ENCODE measurements at regions not wholly inside any gene's neighbourhood (a gene's known extent, or its start where the extent isn't known, plus 50 kb on each side); places are given as distances from the start of the nearest gene placed in this dataset.

DNA sequence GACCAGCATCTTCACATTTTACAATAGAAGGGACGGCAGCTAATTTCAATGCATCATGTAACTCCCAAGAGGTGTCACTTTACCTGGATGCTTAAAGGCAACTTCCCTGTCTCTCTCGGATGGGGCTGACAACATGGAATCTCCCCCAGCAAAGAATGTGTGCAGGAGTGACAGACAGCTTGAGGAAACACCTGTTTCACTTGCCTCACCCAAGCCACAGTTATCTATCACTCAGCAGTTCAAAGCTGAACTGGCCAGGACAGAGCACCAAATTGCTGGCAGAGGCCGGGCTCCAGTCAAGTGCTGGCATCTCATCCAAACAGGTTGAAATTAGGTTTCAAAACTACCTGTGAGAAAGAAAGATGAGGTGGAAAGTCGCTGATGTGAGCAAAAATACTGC is 538.0 kb upstream of the PLXNA2 start:
- Histone ChIP-seq H3K27me3 (no peaks in the 10 kb centered on the region), H3K36me3 (no peaks in the 10 kb centered on the region), H3K4me1 (ENCODE audit: insufficient read depth) (no peaks in the 10 kb centered on the region), H3K27ac (no peak overlapping the region), H3K9me3 (no peaks in the 10 kb centered on the region), H3K4me3 (no peak overlapping the region)
- DNase-seq: no peak
- intact Hi-C loops (cut with DNase I): no loop called here
- no peak for TF ChIP-seq POLR2A (IDR thresholded peaks at IDR 0.05)
- 67 to 78% (median 77%) methylated on average over 4 of the region's 4 CpGs for WGBS, 3 donors

DNA sequence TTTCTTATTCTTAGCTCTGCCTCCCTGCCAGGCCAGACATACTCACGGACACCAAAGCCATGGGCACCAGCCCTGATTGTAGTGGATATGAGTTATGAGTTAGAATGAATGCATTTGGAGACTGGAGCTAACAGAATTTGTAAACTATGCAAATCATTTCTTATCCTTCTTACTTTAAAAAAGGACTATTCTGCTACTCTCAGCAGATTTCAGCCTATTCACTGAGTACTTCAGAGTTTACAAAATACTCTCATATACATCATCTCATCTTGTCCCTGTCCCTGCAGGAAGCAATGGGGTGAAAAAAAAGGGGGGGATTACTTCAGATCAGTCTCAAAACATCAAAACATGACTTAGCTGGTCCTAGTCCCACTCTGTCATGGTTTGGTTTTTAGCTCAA is 541.4 kb upstream of the PLXNA2 start:
- Histone ChIP-seq H3K9me3 (no peaks in the 10 kb centered on the region), H3K36me3 (no peaks in the 10 kb centered on the region), H3K4me3 (no peak overlapping the region), H3K27me3 (no peaks in the 10 kb centered on the region), H3K27ac (no peak overlapping the region), H3K4me1 (ENCODE audit: insufficient read depth) (no peaks in the 10 kb centered on the region)
- intact Hi-C loops (cut with DNase I): no loop called here
- TF ChIP-seq EP300 (IDR thresholded peaks at IDR 0.05): no peak
- TF ChIP-seq, protein P1, sequence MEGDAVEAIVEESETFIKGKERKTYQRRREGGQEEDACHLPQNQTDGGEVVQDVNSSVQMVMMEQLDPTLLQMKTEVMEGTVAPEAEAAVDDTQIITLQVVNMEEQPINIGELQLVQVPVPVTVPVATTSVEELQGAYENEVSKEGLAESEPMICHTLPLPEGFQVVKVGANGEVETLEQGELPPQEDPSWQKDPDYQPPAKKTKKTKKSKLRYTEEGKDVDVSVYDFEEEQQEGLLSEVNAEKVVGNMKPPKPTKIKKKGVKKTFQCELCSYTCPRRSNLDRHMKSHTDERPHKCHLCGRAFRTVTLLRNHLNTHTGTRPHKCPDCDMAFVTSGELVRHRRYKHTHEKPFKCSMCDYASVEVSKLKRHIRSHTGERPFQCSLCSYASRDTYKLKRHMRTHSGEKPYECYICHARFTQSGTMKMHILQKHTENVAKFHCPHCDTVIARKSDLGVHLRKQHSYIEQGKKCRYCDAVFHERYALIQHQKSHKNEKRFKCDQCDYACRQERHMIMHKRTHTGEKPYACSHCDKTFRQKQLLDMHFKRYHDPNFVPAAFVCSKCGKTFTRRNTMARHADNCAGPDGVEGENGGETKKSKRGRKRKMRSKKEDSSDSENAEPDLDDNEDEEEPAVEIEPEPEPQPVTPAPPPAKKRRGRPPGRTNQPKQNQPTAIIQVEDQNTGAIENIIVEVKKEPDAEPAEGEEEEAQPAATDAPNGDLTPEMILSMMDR (IDR thresholded peaks at IDR 0.05): no peak
- no peak for TF ChIP-seq POLR2A (IDR thresholded peaks at IDR 0.05)
- WGBS, 3 donors: 60 to 74% (median 71%) methylated on average over 1 of the region's 1 CpG
- DNase-seq: no peak

DNA sequence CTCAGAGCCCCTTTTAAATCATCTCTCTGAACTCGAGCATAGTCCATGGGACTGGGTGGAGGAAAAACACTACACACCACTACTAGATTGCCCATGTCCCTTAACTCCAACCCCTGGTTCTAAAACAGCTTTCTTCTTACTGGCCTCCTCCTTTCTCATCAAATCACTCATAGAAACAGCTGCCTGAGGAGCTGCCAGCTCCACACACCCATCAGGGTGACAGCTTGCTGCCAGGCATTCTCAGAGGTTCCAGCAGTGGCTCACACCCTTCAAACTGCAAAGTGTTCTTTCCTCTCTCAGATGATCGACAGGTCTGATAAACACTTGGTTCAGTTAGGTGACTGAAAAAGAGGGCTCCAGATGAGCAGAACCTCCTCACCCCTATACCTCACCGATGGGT is 543.0 kb upstream of the PLXNA2 start:
- 74 to 82% (median 78%) methylated on average over 3 of the region's 3 CpGs for WGBS, 3 donors
- intact Hi-C loops (cut with DNase I): no loop called here
- Histone ChIP-seq H3K36me3 (no peaks in the 10 kb centered on the region), H3K27me3 (no peaks in the 10 kb centered on the region), H3K9me3 (no peaks in the 10 kb centered on the region), H3K4me3 (no peak overlapping the region), H3K4me1 (ENCODE audit: insufficient read depth) (no peaks in the 10 kb centered on the region), H3K27ac (no peak overlapping the region)
- DNase-seq: no peak
- no peak for TF ChIP-seq EP300 (IDR thresholded peaks at IDR 0.05)
- TF ChIP-seq, protein P1 (IDR thresholded peaks at IDR 0.05): no peak

DNA sequence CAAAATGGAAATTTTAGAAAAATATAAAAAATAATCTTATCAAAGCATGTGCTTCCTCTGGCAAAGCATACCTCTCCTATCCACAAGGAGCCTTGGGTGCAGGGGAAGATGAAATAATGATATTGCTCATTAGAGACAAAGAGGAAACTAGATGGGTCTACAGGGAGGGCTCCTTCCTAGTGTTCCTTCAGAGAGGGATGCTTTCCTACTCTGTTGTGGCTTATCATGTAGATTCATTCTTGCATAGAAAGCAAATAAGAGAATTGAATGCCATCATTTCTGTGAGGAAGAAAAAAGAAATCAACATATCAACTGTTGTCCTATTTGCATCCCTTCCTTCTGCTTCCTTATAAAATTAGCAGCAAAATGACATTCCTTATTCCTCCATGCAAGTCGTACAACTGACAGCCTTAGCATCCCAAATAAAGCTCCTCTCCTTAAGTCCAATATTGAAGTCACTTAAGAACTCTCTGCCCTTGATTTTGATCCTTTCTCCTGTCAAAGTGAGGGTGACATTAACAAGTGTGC is 543.9 kb upstream of the PLXNA2 start:
- WGBS, 3 donors: 53 to 89% (median 77%) methylated on average over 1 of the region's 1 CpG
- H3K9me3 ChIP-seq: no peaks in the 10 kb centered on the region
- intact Hi-C loops (cut with DNase I): no loop called here
- H3K27me3 ChIP-seq: no peaks in the 10 kb centered on the region
- no peaks in the 10 kb centered on the region for H3K36me3 ChIP-seq
- no peaks in the 10 kb centered on the region for H3K4me1 ChIP-seq (ENCODE audit: insufficient read depth)
- DNase-seq: no peak
- no peak for TF ChIP-seq POLR2A (IDR thresholded peaks at IDR 0.05)
- TF ChIP-seq, protein P1 (IDR thresholded peaks at IDR 0.05): no peak
- no peak for TF ChIP-seq EP300 (IDR thresholded peaks at IDR 0.05)
- H3K4me3 ChIP-seq: no peak overlapping the region
- H3K27ac ChIP-seq: no peak overlapping the region

DNA sequence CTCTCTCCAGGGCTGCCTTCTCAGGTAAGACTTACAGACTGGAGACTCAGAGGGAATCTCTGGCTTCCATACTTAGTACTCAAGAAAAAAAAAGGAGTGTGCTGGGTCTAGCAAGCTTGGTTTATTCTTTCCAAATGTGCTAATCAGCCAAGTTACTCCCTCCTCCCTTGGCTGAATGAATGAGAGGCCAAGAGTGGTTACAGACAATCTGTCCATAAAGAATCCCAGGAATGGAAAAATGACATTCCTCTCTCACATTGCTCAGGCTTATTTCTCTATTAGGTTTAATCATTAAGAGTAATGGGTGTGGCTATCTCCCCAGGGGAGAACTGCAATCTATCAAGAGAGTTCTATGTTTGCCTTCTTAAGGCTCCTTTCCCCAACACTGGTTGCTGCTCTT is 547.3 kb upstream of the PLXNA2 start:
- TF ChIP-seq EP300 (IDR thresholded peaks at IDR 0.05) (no peak), POLR2A (IDR thresholded peaks at IDR 0.05) (no peak)
- TF ChIP-seq, protein P1 (IDR thresholded peaks at IDR 0.05): no peak
- no peaks in the 10 kb centered on the region for H3K27me3 ChIP-seq
- no peaks in the 10 kb centered on the region for H3K36me3 ChIP-seq
- no peak for DNase-seq
- intact Hi-C loops (cut with DNase I): no loop called here
- H3K27ac ChIP-seq: no peak overlapping the region
- no peak overlapping the region for H3K4me3 ChIP-seq
- no peaks in the 10 kb centered on the region for H3K9me3 ChIP-seq
- no peaks in the 10 kb centered on the region for H3K4me1 ChIP-seq (ENCODE audit: insufficient read depth)
